H9 (cell line): ENCODE measurements at regions not wholly inside any gene's neighbourhood (a gene's known extent, or its start where the extent isn't known, plus 50 kb on each side); places are given as distances from the start of the nearest gene placed in this dataset.

Experiments
- DNase-seq: peaks from one replicate; pipeline ENCODE4 v3.0.0-alpha.2; 2017
- H2AFZ ChIP-seq: one replicate; pipeline ENCODE4 v1.6.1; 2013; ENCODE audit warnings: mild to moderate bottlenecking, low read length, control low read depth, moderate library complexity
- H2AK5ac ChIP-seq: 2 replicates; pipeline ENCODE4 v1.6.1; 2013; ENCODE audit warnings: low read length, control low read depth, mixed read lengths; ENCODE audit not compliant: insufficient read length
- H2BK120ac ChIP-seq: one replicate; pipeline ENCODE4 v1.6.1; 2013; ENCODE audit warnings: low read depth, mild to moderate bottlenecking, low read length, control low read depth, inconsistent platforms; ENCODE audit not compliant: poor library complexity, severe bottlenecking
- H2BK12ac ChIP-seq: 2 replicates; pipeline ENCODE4 v1.6.1; 2013; ENCODE audit warnings: low read length, control low read depth, mixed read lengths, low read depth; ENCODE audit not compliant: insufficient read length
- H2BK15ac ChIP-seq: 2 replicates; pipeline ENCODE4 v1.6.1; 2013; ENCODE audit warnings: low read depth, low read length, control low read depth
- H2BK20ac ChIP-seq: one replicate; pipeline ENCODE4 v1.6.1; 2013; ENCODE audit warnings: low read depth, mild to moderate bottlenecking, low read length, control low read depth, inconsistent platforms; ENCODE audit not compliant: poor library complexity, severe bottlenecking
- H2BK5ac ChIP-seq: 2 replicates; pipeline ENCODE4 v1.6.1; 2013; ENCODE audit warnings: low read length, control low read depth, mixed read lengths; ENCODE audit not compliant: insufficient read length
- H3K14ac ChIP-seq: 2 replicates; pipeline ENCODE4 v1.6.1; 2013; ENCODE audit warnings: low read length, control low read depth; ENCODE audit not compliant: insufficient read depth
- H3K18ac ChIP-seq: 2 replicates; pipeline ENCODE4 v1.6.1; 2013; ENCODE audit warnings: low read depth, mild to moderate bottlenecking, mixed read lengths, low read length, control low read depth; ENCODE audit not compliant: insufficient read length
- H3K23ac ChIP-seq: 2 replicates; pipeline ENCODE4 v1.6.1; 2013; ENCODE audit warnings: low read length, control low read depth, mixed read lengths, low read depth; ENCODE audit not compliant: insufficient read length
- H3K23me2 ChIP-seq: 2 replicates; pipeline ENCODE4 v1.6.1; 2013; ENCODE audit warnings: low read depth, mild to moderate bottlenecking, mixed read lengths, low read length, control low read depth; ENCODE audit not compliant: insufficient read length, poor library complexity, severe bottlenecking
- H3K27ac ChIP-seq: 2 replicates; pipeline ENCODE4 v1.5.1; 2013; ENCODE audit warnings: low read length, control low read depth, mixed read lengths, low read depth; ENCODE audit not compliant: insufficient read length
- H3K27me3 ChIP-seq: 2 replicates; pipeline ENCODE4 v1.6.1; 2013; ENCODE audit warnings: low read length, control low read depth, inconsistent platforms; ENCODE audit not compliant: insufficient read depth
- H3K4ac ChIP-seq: 2 replicates; pipeline ENCODE4 v1.6.1; 2013; ENCODE audit warnings: low read depth, mild to moderate bottlenecking, control low read depth, inconsistent platforms, low read length, moderate library complexity
- H3K4me1 ChIP-seq: 2 replicates; pipeline ENCODE4 v1.6.1; 2013; ENCODE audit warnings: low read length, control low read depth, inconsistent platforms; ENCODE audit not compliant: insufficient read depth
- H3K4me2 ChIP-seq: 2 replicates; pipeline ENCODE4 v1.6.1; 2013; ENCODE audit warnings: low read length, control low read depth, mixed read lengths; ENCODE audit not compliant: insufficient read length, insufficient read depth
- H3K56ac ChIP-seq: 2 replicates; pipeline ENCODE4 v1.6.1; 2013; ENCODE audit warnings: low read depth, mild to moderate bottlenecking, mixed read lengths, low read length, control low read depth; ENCODE audit not compliant: insufficient read length
- H3K79me1 ChIP-seq: 2 replicates; pipeline ENCODE4 v1.6.1; 2013; ENCODE audit warnings: low read depth, mild to moderate bottlenecking, moderate library complexity, low read length, control low read depth, inconsistent platforms; ENCODE audit not compliant: insufficient read depth, poor library complexity, severe bottlenecking
- H3K79me2 ChIP-seq: 2 replicates; pipeline ENCODE4 v1.6.1; 2013; ENCODE audit warnings: low read length, control low read depth, inconsistent platforms; ENCODE audit not compliant: insufficient read depth
- H3K9ac ChIP-seq: 2 replicates; pipeline ENCODE4 v1.6.1; 2013; ENCODE audit warnings: low read length, control low read depth, mixed read lengths; ENCODE audit not compliant: insufficient read length; ENCODE audit errors: extremely low read depth
- H3K9me3 ChIP-seq: one replicate; pipeline ENCODE4 v1.6.1; 2013; ENCODE audit warnings: low read depth, low read length, inconsistent platforms; ENCODE audit not compliant: control insufficient read depth
- H3T11ph ChIP-seq: one replicate; pipeline ENCODE4 v1.6.1; 2013; ENCODE audit warnings: mild to moderate bottlenecking, low read length, control low read depth, inconsistent platforms
- H4K20me1 ChIP-seq: one replicate; pipeline ENCODE4 v1.6.1; 2013; ENCODE audit not compliant: control insufficient read depth, insufficient read length, insufficient read depth
- H4K5ac ChIP-seq: 2 replicates; pipeline ENCODE4 v1.6.1; 2013; ENCODE audit warnings: low read depth, mild to moderate bottlenecking, mixed read lengths, low read length, control low read depth; ENCODE audit not compliant: insufficient read length
- H4K8ac ChIP-seq: replicated peaks from 2 replicates; pipeline ENCODE4 v1.6.1; 2013; ENCODE audit warnings: low read length, control low read depth, mixed read lengths, low read depth; ENCODE audit not compliant: insufficient read length
- H4K91ac ChIP-seq: 2 replicates; pipeline ENCODE4 v1.6.1; 2013; ENCODE audit warnings: low read depth, mild to moderate bottlenecking, moderate library complexity, mixed read lengths, low read length, control low read depth; ENCODE audit not compliant: insufficient read length
- H3K27ac Mint-ChIP-seq, 3 experiments: 2 replicates in 2 of 3; 3 replicates in 1 of 3; pipeline ENCODE4 v1.8.0; 2020 to 2021; ENCODE audit warnings: mixed read lengths in 3 of 3, mild to moderate bottlenecking in 1 of 3, moderate library complexity in 1 of 3
- H3K27me3 Mint-ChIP-seq: 2 replicates; pipeline ENCODE4 v1.8.0; 2021; ENCODE audit warnings: low read depth, mild to moderate bottlenecking, moderate library complexity, mixed read lengths
- H3K36me3 Mint-ChIP-seq, 3 experiments: 2 replicates in 2 of 3; 3 replicates in 1 of 3; pipeline ENCODE4 v1.8.0; 2020 to 2021; ENCODE audit warnings: low read depth in 3 of 3, mixed read lengths in 3 of 3; ENCODE audit not compliant: insufficient read depth in 1 of 3
- H3K4me1 Mint-ChIP-seq, 2 experiments: 2 replicates each; pipeline ENCODE4 v1.8.0; 2020; ENCODE audit warnings: mixed read lengths in 2 of 2
- H3K4me3 Mint-ChIP-seq, 2 experiments: 2 replicates in 1 of 2; 3 replicates in 1 of 2; pipeline ENCODE4 v1.8.0; 2020 to 2021; ENCODE audit warnings: mild to moderate bottlenecking in 2 of 2, mixed read lengths in 2 of 2, moderate library complexity in 1 of 2
- H3K9me3 Mint-ChIP-seq, 2 experiments: 2 replicates in 1 of 2; 3 replicates in 1 of 2; pipeline ENCODE4 v1.8.0; 2020; ENCODE audit warnings: mild to moderate bottlenecking in 2 of 2, mixed read lengths in 2 of 2, moderate library complexity in 1 of 2
- CTCF ChIP-seq: fragments of 200-600 bp; sonication (generic); conservative IDR thresholded peaks from 3 replicates; pipeline ENCODE4 v1.8.0; 2021; ENCODE audit warnings: antibody characterized with exemption, mild to moderate bottlenecking
- WGBS: extraction: QIAGEN DNeasy Blood & Tissue Kit; methylation state at CpG from one replicate; pipeline ENCODE4 v1.1.7; 2013; ENCODE audit warnings: missing lambda C conversion rate, low lambda C conversion rate, mixed read lengths; ENCODE audit not compliant: insufficient read length; ENCODE audit errors: extremely low coverage; 5-methylcytosine and 5-hydroxymethylcytosine counted together

- no peak for TF ChIP-seq CTCF
- Histone ChIP-seq H3K27ac (no peak overlapping the region), H3K23ac (no peak overlapping the region), H2BK120ac (no peak overlapping the region), H3K27me3 (no peaks in the 10 kb centered on the region), H3K23me2 (no peaks in the 10 kb centered on the region), H3K9me3 (no peaks in the 10 kb centered on the region), H3K9ac (no peak overlapping the region), H4K5ac (no peak overlapping the region), H2BK20ac (no peak overlapping the region), H3K4ac (no peak overlapping the region), H2AFZ (no peak overlapping the region), H3K79me2 (no peaks in the 10 kb centered on the region), H3K79me1 (no peaks in the 10 kb centered on the region), H2AK5ac (no peak overlapping the region), H2BK5ac (no peak overlapping the region), H3K14ac (no peak overlapping the region), H4K8ac (no peak overlapping the region), H4K91ac (no peak overlapping the region), H3K18ac (no peak overlapping the region), H3K4me2 (no peak overlapping the region), H3T11ph (no peak overlapping the region), H3K4me1 (no peaks in the 10 kb centered on the region), H2BK12ac (no peak overlapping the region), H2BK15ac (no peak overlapping the region), H4K20me1 (no peaks in the 10 kb centered on the region), H3K56ac (no peak overlapping the region)
- H3K36me3 Mint-ChIP-seq, result no peaks in the 10 kb centered on the region; a peak in 1 of 7 replicates
- H3K4me3 Mint-ChIP-seq, result no peak overlapping the region
- H3K4me1 Mint-ChIP-seq, result no peaks in the 10 kb centered on the region
- WGBS, result no CpG with 5 or more reads among the region's 2 CpGs
- H3K27me3 Mint-ChIP-seq, result no peaks in the 10 kb centered on the region
- no peak overlapping the region for H3K27ac Mint-ChIP-seq
- DNase-seq, result no peak
- H3K9me3 Mint-ChIP-seq, result no peaks in the 10 kb centered on the region; a peak in 1 of 5 replicates
Observed at GRCh38 chr18:55047546-55047945, 88.3 kb upstream of the CCDC68 start.
